ENCODE measurements at regions not wholly inside any gene's neighbourhood (a gene's known extent, or its start where the extent isn't known, plus 50 kb on each side); places are given as distances from the start of the nearest gene placed in this dataset.
A peak's percentile ranks its signal among the peaks of the same experiment; 100 is the strongest.

DNA sequence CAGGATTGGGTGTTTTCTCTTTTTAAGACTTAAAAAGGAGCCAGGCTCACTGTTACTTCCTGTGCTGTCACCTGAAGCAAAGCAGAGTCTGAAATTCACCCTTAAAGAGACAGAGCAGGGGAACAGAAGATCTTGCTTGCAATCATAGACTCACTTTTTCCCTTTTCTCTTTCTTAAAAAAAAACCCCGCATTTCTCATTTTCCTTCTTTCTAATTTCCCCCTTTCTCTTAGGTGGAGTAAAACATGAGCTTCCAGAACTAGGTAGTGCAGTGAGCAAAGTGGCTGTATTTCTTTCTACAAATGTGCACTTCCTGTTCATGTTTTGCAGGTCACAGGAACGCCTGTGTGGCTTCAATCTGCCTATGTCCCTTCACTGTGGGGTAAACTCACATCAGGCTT lies 381.2 kb downstream of the LPIN1 start:
- DNase-seq, result peak; percentile 26

DNA sequence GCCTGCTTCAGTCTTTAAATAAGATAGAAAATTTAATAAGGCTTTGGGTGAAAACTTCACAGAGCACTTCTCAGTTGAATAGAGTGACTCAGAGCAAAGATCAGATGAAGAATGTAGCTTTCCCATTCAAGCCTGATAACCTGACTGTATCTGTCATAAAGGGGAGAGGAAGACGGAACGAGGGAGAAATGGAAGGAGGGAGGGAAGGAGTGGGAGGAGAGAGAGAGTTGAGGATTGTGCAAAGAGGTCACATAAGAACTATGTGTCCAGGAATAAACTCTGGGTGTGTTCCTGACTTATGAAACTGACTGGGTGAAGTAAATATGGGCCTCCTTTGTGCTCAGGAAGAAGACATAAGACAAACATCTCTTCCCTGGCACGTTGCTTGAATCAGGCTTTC lies 385.5 kb downstream of the LPIN1 start:
- no peak for DNase-seq

DNA sequence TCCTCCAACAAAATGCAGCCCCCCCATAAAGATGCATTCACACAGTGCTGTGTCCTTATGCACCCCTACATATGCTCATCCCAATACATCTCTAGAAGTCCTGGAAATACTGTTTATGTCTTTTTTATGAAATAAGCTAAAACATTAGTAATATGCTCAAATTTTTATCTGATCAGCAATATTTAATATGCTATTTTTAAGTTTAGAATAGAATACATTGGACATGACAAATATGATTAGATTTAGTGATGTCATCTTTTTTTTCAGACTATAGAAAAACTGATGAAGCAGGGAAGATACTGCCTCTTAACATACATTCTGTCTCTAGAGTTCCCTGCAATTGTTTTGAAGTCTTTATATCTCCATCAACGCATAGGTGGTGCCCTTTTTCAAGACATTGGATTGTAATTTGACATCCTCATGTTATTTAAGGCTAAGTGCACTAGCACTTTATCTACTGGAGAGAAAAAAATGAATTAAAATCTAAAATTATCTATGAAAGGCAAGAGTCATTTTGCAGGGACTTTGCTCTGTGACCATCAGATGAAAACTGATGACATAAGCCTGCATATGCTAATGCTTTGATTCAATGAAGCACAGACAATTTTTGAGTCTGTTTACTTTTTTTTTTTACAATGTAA lies 395.3 kb downstream of the LPIN1 start:
- no peak for DNase-seq

DNA sequence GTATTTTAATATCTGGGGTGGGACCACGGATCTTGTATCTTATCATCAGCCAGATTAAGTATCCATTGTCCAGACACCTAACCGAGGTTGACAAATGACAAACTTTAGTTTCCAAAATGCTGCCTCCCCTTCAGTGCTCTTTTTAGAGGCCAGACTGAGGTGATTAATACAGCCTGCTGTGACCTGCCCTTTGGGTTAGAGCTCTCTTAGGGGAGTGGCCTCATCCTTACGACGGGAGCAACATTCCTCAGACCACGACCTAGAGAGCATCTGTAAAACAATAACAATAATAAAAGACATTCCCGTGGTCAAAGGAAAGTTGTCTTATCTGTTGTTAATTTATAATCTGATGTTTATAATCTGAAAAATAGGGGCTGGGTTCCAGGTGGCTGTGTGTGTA lies 405.3 kb downstream of the LPIN1 start:
- DNase-seq, result no peak

DNA sequence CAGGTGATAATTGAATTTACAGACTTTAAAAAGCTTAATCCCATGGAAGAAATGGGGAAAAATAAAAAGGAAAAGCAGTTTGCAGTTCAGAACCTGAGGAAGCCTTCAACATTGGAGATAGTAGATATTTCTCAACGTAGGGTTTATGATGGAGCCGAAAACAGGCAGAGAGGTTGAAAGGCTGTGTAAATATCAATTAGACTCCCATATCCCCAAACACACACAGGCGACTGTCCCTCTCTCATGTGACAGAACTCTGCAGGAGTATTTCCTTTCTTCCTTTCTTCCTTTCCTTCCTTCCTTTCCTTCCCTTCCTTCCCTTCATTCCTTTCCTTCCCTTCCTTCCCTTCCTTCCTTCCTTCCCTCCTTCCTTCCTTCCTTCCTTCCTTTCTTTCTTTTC lies 406.5 kb downstream of the LPIN1 start:
- no peak for DNase-seq

DNA sequence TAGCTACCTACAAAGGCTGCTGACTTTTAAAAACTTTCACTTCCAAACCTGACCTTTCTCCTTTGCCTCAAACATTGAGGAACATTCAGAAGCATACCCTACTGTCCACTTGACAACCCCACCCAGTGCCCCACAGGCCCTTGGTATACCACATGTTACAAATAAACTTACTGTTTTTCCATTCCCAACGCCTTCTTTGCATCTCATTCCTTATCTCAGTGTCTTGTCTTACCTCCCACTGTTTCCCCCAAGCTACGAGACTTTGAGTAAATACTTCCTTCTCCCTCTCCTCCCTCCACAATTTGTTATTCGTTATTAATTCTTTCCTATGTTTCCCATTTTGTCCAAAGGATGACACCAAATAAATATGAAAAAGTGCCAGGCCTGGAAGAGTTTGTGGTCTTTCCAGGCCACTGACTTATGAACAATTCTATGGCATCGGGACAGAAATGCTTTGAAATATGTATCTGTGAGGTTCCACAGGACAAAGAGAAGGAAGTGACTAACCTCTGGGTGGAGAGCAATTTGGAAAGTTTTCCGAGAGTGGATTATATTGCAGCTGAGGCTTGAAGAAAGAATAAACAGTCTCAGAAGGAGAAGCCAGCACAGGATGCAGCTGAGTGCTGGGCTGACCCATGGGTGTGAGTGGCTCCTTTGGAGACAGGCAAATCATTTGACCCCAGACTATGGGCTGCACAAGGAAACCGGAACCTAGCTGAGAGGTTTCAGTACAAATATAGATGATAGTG lies 409.0 kb downstream of the LPIN1 start:
- no peak for DNase-seq

DNA sequence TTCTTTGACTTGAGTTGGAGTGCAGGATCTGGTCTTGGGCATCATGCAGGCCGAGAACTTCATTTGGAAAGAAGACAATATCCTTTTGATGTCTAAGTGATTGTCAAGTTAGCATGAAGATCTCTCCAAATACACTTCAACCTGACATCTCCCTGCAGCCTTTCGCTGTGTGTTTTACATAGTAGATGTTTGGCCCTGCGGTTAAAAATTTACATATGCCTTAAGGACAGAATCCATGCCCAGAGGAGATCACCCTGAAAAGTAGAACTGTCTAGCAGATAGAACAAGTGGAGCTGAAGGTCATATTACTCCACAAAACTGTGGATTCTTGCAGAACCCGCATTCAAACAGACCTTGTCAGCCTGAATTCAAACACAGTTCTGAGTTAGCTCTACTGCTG lies 409.9 kb downstream of the LPIN1 start:
- DNase-seq, result no peak

DNA sequence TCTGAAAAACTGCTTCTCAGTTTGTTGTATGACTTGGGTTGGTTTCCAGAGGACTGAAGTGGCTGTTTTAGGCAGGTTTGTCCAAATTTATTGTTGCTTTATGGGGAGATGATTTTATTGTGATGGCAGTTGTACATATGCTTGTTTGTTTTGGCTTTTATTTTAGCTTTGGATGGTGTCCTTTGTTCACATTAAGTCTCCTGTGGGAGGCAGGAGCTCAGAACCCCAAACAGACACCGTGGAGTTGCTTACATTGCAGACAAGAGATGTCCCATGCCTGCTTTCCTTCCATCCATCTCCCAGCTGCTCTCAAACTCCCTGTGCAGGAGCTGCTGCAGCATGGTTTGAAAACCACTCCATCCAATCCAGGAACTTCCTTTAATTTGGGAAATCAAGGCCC lies 414.7 kb downstream of the LPIN1 start:
- DNase-seq, result no peak

DNA sequence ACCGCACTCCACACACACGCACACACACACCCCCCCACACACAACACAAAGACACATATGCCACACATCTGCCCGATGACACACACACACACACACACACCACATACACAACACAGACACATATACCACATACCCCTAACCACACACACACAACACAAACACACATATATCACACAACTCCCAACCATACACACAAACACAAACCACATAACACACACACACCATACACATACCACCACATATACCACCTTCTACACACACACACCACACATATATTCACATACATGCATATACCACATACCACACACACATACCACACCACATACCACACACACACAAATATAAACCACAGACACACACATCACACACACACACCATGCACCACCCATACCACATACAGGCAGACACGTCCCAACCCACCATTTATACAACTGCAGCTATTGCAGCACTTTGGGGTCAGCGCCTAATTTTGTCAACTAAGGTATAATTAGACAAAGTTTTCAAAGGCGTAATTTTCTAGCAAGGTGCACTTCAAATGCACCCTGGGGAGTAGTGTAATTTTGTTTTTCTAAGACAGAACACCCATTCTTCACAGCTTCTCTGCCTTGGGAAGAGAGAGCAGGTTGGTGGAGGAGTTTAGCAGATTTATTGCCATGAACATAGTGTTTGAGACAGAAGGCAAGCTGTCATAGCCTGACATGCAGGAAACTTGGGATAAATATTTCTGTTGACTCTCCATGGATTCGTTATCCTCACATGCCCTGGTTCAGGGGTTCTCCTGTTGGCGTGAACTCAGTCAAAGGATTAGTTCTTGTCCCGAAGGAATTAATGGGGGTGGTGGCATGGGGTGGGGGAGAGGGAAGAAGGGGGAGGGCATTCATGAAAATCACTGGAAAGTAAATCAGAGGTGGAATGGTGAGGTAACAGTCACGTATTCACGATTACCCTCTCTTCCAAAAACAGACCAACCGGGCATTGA lies 416.1 kb downstream of the LPIN1 start:
- no peak for DNase-seq

DNA sequence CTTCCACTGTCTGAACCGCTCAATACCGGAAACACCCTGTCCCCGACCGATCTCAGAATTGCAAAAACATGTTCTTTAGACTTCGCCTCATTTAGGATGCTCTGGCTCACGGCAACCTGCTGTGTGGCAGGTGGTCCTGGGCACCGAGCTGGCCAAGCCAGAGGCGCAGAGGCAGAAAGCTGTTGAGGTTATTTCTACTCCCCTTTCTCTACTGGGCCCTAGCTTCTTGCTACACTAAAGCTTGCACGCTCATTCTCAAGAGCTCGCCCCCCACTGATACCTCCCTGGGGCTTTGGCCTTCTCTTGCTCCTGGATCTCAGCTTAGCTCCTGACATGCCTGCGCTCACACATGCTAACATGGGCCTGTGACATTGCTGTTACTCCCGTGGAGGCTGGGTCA lies 417.4 kb downstream of the LPIN1 start:
- DNase-seq, result no peak

DNA sequence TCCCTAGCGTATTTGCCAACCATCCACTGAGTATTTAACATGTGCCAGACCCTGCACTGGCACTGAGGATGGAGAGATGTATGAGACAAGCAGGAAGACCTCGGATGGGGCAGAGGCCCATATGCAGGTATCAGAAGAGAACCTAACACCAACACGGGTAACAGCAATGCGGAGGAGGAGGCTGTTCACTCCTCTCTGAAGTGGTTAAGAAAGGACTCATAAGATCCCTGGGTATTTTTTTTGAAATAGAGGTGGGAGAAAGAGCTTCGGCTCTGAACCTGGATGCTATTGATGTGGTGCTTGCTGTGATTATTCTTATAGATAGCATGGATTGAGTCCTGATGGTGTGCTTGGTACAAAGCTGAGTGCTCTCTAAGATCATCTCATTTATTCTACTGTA lies 418.3 kb downstream of the LPIN1 start:
- no peak for DNase-seq

DNA sequence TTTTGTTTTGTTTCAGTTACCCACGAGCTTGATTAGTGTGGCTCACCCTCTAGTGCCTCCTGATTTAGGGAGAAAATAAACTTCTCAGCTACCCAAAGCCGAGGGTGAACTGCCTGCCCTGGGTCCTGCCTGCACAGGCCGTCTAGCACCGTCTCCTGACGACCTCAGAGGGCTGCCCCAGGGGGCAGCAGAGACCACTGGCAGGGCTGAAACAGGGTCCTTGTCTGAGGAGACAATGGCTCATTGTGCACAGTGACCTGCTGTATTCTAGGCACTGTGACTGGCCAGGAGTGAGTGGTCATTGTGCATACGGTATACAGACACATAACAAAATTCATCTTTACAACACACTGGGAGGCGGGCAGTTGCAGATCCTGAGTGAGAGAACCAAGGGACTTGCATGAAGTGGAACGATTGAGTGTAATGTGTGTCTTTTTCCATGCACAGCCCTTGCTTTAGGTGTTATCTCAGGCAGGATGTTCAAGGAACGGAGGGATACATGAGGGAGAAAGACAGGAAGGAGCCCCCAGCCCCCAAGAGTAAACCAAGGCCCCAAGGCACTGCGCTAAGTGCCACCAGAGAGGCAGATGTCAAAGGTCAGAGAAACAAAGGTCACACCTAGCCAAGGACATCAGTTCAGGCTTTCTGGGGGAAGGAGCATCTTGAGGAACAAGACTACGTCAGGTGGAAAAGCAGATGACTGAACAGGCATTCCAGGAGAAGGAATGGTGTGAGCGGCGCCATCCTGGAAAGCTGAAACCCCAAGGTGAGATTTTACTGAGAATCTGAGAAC lies 421.3 kb downstream of the LPIN1 start:
- DNase-seq, result peak; percentile 6

DNA sequence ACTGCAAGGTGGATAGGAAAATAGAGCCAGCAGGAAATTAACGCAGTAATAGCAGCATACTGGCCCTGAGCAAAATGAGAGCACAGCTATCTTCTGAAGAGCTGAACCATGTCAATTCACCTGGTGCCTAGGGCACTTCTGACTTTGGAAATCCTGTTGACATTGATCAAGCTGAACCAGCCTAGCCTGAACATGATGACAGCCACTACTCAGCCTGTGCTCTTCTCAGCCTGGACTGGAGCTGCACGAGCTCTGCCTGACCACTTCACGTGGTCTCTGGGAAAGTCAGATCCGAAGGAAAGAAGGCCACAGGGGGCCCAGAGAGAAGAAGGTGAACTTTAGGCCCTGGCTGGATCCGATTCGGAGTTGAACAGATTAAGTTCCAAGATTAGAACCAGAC lies 421.9 kb downstream of the LPIN1 start:
- no peak for DNase-seq

DNA sequence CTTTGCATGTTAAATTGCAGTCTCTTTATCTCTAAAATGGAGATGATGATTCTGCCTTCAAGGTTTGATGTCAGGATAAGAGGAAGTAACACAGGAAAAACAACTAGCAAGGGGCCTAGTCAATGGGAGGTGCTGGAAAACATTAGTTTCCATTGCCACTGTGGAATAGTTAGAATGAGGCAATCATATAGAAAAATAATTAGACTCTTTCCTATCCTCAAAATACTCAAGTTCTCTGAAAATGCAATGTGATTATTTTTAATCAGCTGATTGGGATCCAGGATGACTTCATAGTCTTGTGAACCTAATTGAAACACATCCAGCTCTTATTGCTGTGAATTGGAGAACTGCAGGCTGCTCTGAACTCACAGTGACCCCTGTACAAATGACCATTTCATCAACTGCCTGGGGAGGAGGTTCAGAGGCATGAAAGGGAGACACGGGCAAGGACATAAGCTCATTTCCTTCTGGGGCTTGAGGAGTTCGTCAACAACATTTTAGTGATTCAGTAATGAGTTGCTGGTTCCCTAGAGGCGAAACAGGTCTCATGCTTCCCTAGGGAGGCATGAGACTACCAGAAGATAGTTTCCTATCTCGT lies 422.5 kb downstream of the LPIN1 start:
- no peak for DNase-seq

DNA sequence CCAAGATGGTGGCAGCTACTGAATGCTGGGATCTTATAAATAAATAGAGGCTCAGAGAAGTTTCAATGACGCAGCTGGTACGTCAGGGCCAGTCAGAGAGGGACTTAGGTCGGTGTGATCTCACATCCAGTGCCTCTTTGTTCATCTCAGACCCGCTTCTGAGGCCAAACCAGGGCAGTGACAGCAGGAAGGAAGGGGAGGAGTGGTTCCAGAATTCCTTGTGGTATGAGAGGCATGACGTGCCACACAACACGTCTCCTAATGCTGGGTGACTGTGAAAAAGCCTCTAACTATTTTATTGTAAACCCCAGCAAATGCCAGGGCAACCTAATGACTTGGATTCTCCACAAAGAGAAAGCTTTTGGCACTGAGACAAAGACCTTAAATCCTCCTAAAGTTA lies 423.3 kb downstream of the LPIN1 start:
- DNase-seq, result peak; percentile 63

DNA sequence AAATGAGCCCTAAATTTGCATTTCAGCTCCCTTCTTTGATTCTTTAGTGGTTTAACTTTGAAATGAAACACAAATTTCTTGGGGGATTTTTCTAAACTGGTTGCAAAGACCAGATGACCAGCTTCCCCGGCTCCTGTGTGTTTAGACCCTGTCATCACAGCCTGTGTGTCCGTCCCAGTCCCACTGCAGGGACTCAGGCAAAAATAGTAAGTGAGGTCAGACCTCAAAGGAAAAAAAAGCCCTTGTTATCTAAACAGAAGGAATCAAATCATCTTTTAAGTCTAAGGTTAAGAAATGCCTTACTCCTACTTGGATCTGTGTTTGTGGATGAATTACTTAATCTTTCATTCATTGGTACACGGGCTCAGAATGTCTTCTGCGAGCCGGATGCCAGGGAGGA lies 423.7 kb downstream of the LPIN1 start:
- DNase-seq, result no peak

DNA sequence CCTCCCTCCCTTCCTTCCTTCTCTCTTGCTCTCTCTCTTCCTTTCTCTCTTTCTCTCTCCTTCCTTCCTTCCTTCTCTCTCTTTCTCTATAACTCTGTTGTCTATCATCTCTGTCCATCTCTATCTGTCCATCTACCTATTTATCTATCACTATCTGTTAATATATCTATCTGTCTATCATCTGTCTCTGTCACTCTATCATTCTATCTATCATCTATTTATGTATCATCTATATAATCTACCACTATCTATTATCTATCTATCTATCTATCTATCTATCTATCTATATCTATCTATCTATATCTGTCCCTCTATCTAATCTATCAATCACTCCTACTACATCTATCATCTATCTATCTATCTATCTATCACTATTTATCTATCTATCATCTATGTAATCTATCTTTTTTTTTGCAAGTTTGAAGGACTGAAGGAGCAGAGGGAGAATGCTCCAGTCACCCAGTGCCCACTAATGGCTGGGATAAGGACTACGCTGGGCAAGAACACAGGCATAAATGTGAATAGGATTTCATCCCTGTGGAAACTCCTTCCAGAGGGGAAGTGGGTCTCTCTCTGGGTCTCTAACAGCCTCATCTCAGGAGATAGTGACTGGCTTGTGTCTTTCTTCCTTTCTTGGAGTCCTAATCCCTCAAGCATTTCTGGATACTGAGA lies 427.0 kb downstream of the LPIN1 start:
- DNase-seq, result no peak

DNA sequence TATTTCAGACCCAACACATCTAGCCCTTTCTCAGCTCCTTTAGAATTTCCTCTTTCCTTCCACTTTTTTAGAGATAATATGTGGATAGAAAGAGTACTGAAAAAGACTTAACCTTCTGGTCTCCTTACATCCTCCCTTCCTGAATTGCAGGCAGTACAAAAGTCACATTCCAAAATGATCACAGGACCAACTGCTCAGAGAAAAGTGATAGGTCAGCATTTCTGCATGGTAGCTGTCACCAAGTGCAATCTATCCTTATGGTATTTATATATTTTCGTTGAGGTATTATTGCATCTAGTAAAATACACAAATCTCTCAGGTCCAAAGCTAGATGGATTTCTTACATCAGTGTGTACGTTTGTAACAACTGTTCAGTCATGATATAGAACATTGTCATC lies 427.5 kb downstream of the LPIN1 start:
- DNase-seq, result no peak

DNA sequence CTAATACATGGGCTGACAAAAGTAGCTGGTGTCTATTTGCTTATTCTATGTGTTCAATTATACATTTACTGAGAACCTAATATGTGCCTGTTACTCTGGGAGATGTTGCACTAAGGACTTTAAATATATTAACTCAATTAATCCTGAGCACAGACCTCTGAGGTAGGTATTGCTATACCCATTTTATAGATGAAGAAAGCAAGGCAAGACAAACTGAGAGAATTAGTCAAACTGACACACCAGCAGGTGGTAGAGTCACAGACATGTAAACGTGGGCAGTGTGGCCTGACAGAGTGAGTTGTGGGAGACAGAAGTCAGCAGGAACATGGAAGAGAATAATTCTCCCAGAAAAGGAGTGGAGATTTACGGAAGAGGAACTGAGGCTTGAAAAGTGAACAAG lies 428.9 kb downstream of the LPIN1 start:
- no peak for DNase-seq

DNA sequence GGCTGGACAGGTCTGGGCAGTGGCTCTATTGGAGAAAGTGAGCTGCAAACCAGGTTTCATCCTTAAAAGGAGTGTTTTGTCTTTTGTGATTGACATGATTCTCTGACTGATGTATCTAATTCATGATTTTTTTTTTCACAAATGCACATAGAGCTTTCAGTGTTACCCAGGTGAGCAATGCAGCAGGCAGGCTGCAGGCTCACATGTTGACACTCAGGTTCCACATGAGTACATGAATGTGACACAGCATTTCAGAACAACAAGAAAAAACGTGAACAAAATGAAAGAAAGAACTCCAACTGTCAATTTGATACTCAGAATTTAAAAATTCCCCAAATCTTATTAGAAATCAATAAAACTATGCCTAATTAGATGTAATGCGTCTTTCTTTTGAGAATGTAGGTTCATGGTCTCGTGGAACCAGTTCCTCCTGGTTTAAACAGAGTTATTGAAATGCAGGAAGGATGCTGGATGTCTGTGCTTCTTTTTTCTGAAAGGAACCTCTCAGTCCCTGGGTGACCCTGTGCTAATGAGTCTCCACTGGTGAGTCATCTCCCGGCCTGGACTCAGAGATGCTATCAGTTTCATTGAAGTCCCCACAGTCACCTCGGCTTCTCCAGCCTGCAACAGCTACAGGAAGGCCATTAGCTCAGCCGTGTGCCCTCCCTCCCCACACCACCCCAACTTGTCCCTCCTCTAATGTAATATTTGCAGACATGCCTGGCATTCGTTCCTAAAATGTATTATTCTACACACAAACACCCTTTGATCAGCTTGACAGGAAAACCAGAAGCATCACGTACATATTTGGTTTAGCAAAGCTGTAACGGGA lies 430.4 kb downstream of the LPIN1 start:
- no peak for DNase-seq

All from CD4-positive, alpha-beta T cell treated with Interleukin-10 for 1 hour (primary cell).